Neuronal stem cell (in vitro differentiated cells): ENCODE measurements at regions not wholly inside any gene's neighbourhood (a gene's known extent, or its start where the extent isn't known, plus 50 kb on each side); places are given as distances from the start of the nearest gene placed in this dataset.
A peak's percentile ranks its signal among the peaks of the same experiment; 100 is the strongest.

Source experiments
- DNase-seq: peaks from one replicate; pipeline ENCODE4 v3.0.0-alpha.2; 2013; ENCODE audit warnings: low spot score
- H2AFZ ChIP-seq: one replicate; pipeline ENCODE4 v1.6.1; 2013; ENCODE audit warnings: mild to moderate bottlenecking, low read length, inconsistent platforms
- H2AK5ac ChIP-seq: 2 replicates; pipeline ENCODE4 v1.6.1; 2013; ENCODE audit warnings: low read depth, mild to moderate bottlenecking, inconsistent platforms, low read length, moderate library complexity, mixed read lengths
- H2BK120ac ChIP-seq: 2 replicates; pipeline ENCODE4 v1.6.1; 2013; ENCODE audit warnings: low read depth, mild to moderate bottlenecking, inconsistent platforms, low read length, moderate library complexity, mixed read lengths
- H2BK12ac ChIP-seq: one replicate; pipeline ENCODE4 v1.6.1; 2013; ENCODE audit warnings: low read length, inconsistent platforms
- H2BK15ac ChIP-seq: 2 replicates; pipeline ENCODE4 v1.6.1; 2013; ENCODE audit warnings: mild to moderate bottlenecking, low read length, inconsistent platforms, mixed read lengths
- H2BK5ac ChIP-seq: one replicate; pipeline ENCODE4 v1.6.1; 2013; ENCODE audit warnings: inconsistent platforms, mild to moderate bottlenecking, low read length, moderate library complexity
- H3K14ac ChIP-seq: one replicate; pipeline ENCODE4 v1.6.1; 2013; ENCODE audit warnings: low read length, inconsistent platforms
- H3K18ac ChIP-seq: 2 replicates; pipeline ENCODE4 v1.6.1; 2013; ENCODE audit warnings: low read length, inconsistent platforms
- H3K23ac ChIP-seq: 2 replicates; pipeline ENCODE4 v1.6.1; 2013; ENCODE audit warnings: low read depth, mild to moderate bottlenecking, mixed read lengths, low read length, inconsistent platforms; ENCODE audit not compliant: poor library complexity
- H3K27ac ChIP-seq: replicated peaks from 3 replicates; pipeline ENCODE4 v1.5.1; 2013; ENCODE audit warnings: low read length, inconsistent platforms
- H3K27me3 ChIP-seq, 3 experiments: 2 replicates each; pipeline ENCODE4 v1.6.1; 2013; ENCODE audit warnings: low read length in 3 of 3, mild to moderate bottlenecking in 2 of 3, inconsistent platforms in 1 of 3, low read depth in 1 of 3, mixed read lengths in 1 of 3, moderate library complexity in 1 of 3; ENCODE audit not compliant: control insufficient read depth in 3 of 3, insufficient read depth in 3 of 3
- H3K36me3 ChIP-seq, 2 donors: replicated peaks in 1 of 2; 2 replicates each; pipeline ENCODE4 v1.6.1; 2013; ENCODE audit warnings: low read length in 2 of 2; ENCODE audit not compliant: control insufficient read depth in 2 of 2, insufficient read depth in 2 of 2
- H3K4ac ChIP-seq: 2 replicates; pipeline ENCODE4 v1.6.1; 2013; ENCODE audit warnings: inconsistent platforms, mild to moderate bottlenecking, low read length, moderate library complexity
- H3K4me1 ChIP-seq, 2 donors: 1 replicate in 1 of 2; 2 replicates in 1 of 2; pipeline ENCODE4 v1.6.1; 2013; ENCODE audit warnings: low read length in 2 of 2, low read depth in 1 of 2; ENCODE audit not compliant: control insufficient read depth in 2 of 2, insufficient read depth in 1 of 2
- H3K4me2 ChIP-seq: one replicate; pipeline ENCODE4 v1.6.1; 2013; ENCODE audit warnings: mild to moderate bottlenecking, low read length, inconsistent platforms; ENCODE audit not compliant: insufficient read depth, poor library complexity, severe bottlenecking
- H3K4me3 ChIP-seq, 2 donors: 2 replicates each; pipeline ENCODE4 v1.5.1; 2013; ENCODE audit warnings: low read length in 2 of 2, mild to moderate bottlenecking in 2 of 2, inconsistent platforms in 1 of 2, moderate library complexity in 1 of 2
- H3K79me1 ChIP-seq: one replicate; pipeline ENCODE4 v1.6.1; 2013; ENCODE audit warnings: low read depth, mild to moderate bottlenecking, inconsistent platforms, low read length, moderate library complexity
- H3K9ac ChIP-seq: one replicate; pipeline ENCODE4 v1.6.1; 2013; ENCODE audit warnings: mild to moderate bottlenecking, low read depth, low read length, inconsistent platforms; ENCODE audit not compliant: poor library complexity
- H3K9me3 ChIP-seq, 2 donors: replicated peaks in 1 of 2; 2 replicates each; pipeline versions ENCODE3 to v1.6.1; 2013; ENCODE audit warnings: low read length in 2 of 2, mild to moderate bottlenecking in 2 of 2, inconsistent platforms in 1 of 2, low read depth in 1 of 2, mixed read lengths in 1 of 2, moderate library complexity in 1 of 2; ENCODE audit not compliant: control insufficient read depth in 2 of 2, insufficient read depth in 1 of 2
- H4K8ac ChIP-seq: one replicate; pipeline ENCODE4 v1.6.1; 2013; ENCODE audit warnings: low read depth, mild to moderate bottlenecking, inconsistent platforms, low read length, moderate library complexity
- H4K91ac ChIP-seq: one replicate; pipeline ENCODE4 v1.6.1; 2013; ENCODE audit warnings: low read length, low read depth, mild to moderate bottlenecking, inconsistent platforms; ENCODE audit not compliant: poor library complexity
- WGBS, 2 donors: extraction: QIAGEN DNeasy Blood & Tissue Kit; methylation state at CpG; one replicate each; pipeline ENCODE4 v1.1.7; 2013; ENCODE audit warnings: missing lambda C conversion rate in 2 of 2, mixed read lengths in 1 of 2; ENCODE audit not compliant: insufficient read length in 2 of 2, insufficient replicate concordance in 1 of 2; ENCODE audit errors: extremely low coverage in 2 of 2; 5-methylcytosine and 5-hydroxymethylcytosine counted together

DNA sequence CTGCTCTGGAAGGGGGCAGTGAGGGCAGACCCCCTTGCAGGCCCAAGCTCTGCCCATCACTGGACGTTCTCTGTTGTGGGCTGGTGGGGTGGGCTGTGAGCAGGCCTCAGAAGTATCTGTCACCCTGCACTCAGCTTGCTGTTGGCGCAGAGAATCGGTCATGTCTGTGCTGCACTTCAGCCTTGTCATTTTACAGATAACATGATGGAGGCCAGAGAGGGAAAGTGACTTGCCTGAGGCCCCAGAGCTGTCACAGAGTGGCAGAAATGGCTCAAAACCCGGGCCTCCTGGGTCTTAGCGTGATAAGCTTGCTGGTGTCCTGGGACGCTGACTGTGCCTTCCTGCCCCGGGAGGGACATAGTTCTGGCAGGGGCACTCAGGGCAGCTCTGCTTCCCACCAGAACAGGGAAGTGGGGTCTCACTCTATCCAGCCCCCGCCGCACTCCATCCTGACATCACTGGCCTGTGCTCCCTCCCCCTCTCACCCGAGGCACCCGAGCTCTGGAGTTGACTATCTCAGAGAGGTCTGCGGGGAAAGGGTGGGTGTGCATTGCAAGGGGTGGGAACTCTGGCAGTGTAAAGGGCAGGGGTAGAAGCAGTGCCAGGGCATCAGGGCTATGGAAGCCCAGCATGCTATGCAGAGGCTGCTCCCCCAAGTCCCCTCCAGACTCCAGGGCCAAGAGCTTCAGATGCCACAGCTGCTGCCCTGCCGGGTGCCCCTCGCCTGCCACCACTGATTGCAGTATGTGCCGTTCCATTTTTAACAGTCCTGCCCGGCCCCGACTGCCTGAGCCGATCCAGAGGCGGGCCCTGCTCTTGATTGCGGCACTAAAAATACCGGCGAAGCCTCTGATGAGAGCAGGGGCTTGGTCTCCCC lies 50.4 kb upstream of the NECTIN1 start:
- no CpG with 5 or more reads among the region's 22 CpGs for WGBS, 2 donors
- Histone ChIP-seq H3K4me1 (peaks cover 0 to 3% of the 10 kb centered on the region in 2 donors), H3K27ac (no peak overlapping the region), H2BK12ac (no peak overlapping the region), H3K4ac (no peak overlapping the region), H3K23ac (no peak overlapping the region), H4K8ac (no peak overlapping the region), H3K4me3 (no peak overlapping the region), H3K14ac (no peak overlapping the region), H4K91ac (no peak overlapping the region), H3K9me3 (no peaks in the 10 kb centered on the region), H2BK5ac (no peak overlapping the region), H3K18ac (no peak overlapping the region), H3K27me3 (peaks cover 0 to 30% (median 0%) of the 10 kb centered on the region in 3 experiments), H3K9ac (no peak overlapping the region), H2AFZ (no peak overlapping the region), H2AK5ac (peak overlapping the region; percentile 18), H3K79me1 (no peaks in the 10 kb centered on the region), H2BK120ac (no peak overlapping the region), H3K36me3 (no peaks in the 10 kb centered on the region), H2BK15ac (no peak overlapping the region), H3K4me2 (no peak overlapping the region)
- no peak for DNase-seq
